Endodermal cell (in vitro differentiated cells): ENCODE measurements at regions not wholly inside any gene's neighbourhood (a gene's known extent, or its start where the extent isn't known, plus 50 kb on each side); places are given as distances from the start of the nearest gene placed in this dataset.

Experiments used
- DNase-seq: peaks from one replicate; pipeline ENCODE4 v3.0.0-alpha.2; 2017
- H3K27ac ChIP-seq: 2 replicates; pipeline ENCODE4 v1.5.1; 2013; ENCODE audit warnings: mild to moderate bottlenecking, low read depth, low read length, moderate library complexity
- H3K27me3 ChIP-seq: 2 replicates; pipeline ENCODE4 v1.6.1; 2013; ENCODE audit warnings: mild to moderate bottlenecking, low read length, moderate library complexity; ENCODE audit not compliant: insufficient read depth, control insufficient read depth, poor library complexity, severe bottlenecking
- H3K36me3 ChIP-seq: 2 replicates; pipeline ENCODE4 v1.7.0; 2013; ENCODE audit warnings: mild to moderate bottlenecking, low read length, moderate library complexity; ENCODE audit not compliant: control insufficient read depth, insufficient read depth
- H3K4me1 ChIP-seq: one replicate; pipeline ENCODE4 v1.7.0; 2013; ENCODE audit warnings: low read length; ENCODE audit not compliant: control insufficient read depth, insufficient read depth
- H3K4me3 ChIP-seq: 2 replicates; pipeline ENCODE4 v1.5.1; 2013; ENCODE audit warnings: mild to moderate bottlenecking, low read length, moderate library complexity
- H3K9ac ChIP-seq: 2 replicates; pipeline ENCODE4 v1.6.1; 2013; ENCODE audit warnings: mild to moderate bottlenecking, low read length, moderate library complexity; ENCODE audit not compliant: poor library complexity, severe bottlenecking; ENCODE audit errors: extremely low read depth
- H3K9me3 ChIP-seq: 2 replicates; pipeline ENCODE4 v1.6.1; 2013; ENCODE audit warnings: mild to moderate bottlenecking, low read length, moderate library complexity; ENCODE audit not compliant: control insufficient read depth
- H3K27ac Mint-ChIP-seq: 2 replicates; pipeline ENCODE4 v1.8.0; 2020; ENCODE audit warnings: mixed read lengths
- H3K27me3 Mint-ChIP-seq: 2 replicates; pipeline ENCODE4 v1.8.0; 2021; ENCODE audit warnings: mild to moderate bottlenecking, mixed read lengths; ENCODE audit not compliant: insufficient read depth
- H3K36me3 Mint-ChIP-seq: 2 replicates; pipeline ENCODE4 v1.8.0; 2020; ENCODE audit warnings: low read depth, mixed read lengths
- H3K4me1 Mint-ChIP-seq: 2 replicates; pipeline ENCODE4 v1.8.0; 2020; ENCODE audit warnings: mixed read lengths
- H3K4me3 Mint-ChIP-seq: 2 replicates; pipeline ENCODE4 v1.8.0; 2020; ENCODE audit warnings: mild to moderate bottlenecking, moderate library complexity, mixed read lengths
- H3K9me3 Mint-ChIP-seq: 2 replicates; pipeline ENCODE4 v1.8.0; 2020; ENCODE audit warnings: mild to moderate bottlenecking, mixed read lengths
- CTCF ChIP-seq: fragments of 200-600 bp; sonication (generic); conservative IDR thresholded peaks from 2 replicates; pipeline ENCODE4 v1.5.0; 2021; ENCODE audit warnings: antibody characterized with exemption, mild to moderate bottlenecking
- WGBS, 2 experiments: methylation state at CpG; one replicate each; pipeline versions ENCODE4 v1.1.5 to v1.1.7; 2013; ENCODE audit warnings: missing lambda C conversion rate in 2 of 2, mixed read lengths in 1 of 2; ENCODE audit not compliant: insufficient coverage in 1 of 2, insufficient read length in 1 of 2; 5-methylcytosine and 5-hydroxymethylcytosine counted together

GRCh38 chr10:5588603-5589002 is 63.8 kb downstream of the CALML3 start:
- no peaks in the 10 kb centered on the region for H3K36me3 ChIP-seq
- H3K27ac Mint-ChIP-seq = no peak overlapping the region
- H3K4me3 Mint-ChIP-seq = no peak overlapping the region
- TF ChIP-seq CTCF = no peak
- no peak overlapping the region for H3K9ac ChIP-seq
- H3K36me3 Mint-ChIP-seq = no peaks in the 10 kb centered on the region
- H3K27ac ChIP-seq = no peak overlapping the region
- DNase-seq = no peak
- peaks cover 9% of the 10 kb centered on the region for H3K4me1 ChIP-seq
- H3K27me3 ChIP-seq = no peaks in the 10 kb centered on the region
- H3K4me1 Mint-ChIP-seq = peaks cover 35% of the 10 kb centered on the region
- H3K9me3 Mint-ChIP-seq = no peaks in the 10 kb centered on the region
- no peak overlapping the region for H3K4me3 ChIP-seq
- peaks cover 2% of the 10 kb centered on the region for H3K27me3 Mint-ChIP-seq
- no peaks in the 10 kb centered on the region for H3K9me3 ChIP-seq
- WGBS, 2 experiments = 93 to 100% methylated on average over 2 to 5 of the region's 5 CpGs
